Left ventricle myocardium inferior (tissue), 1 donor: ENCODE measurements at regions not wholly inside any gene's neighbourhood (a gene's known extent, or its start where the extent isn't known, plus 50 kb on each side); places are given as distances from the start of the nearest gene placed in this dataset.
"Not testable (repeated sequence)": the region's sequence is repeated elsewhere in the genome, so short reads cannot be mapped to it uniquely, and the experiment has no call there.

Experiments
- DNase-seq: peaks from one replicate; pipeline ENCODE4 v3.0.0-alpha.2; 2020
- H3K27ac ChIP-seq: fragments of 200-600 bp; replicated peaks from 2 replicates; pipeline ENCODE4 v1.8.0; 2021
- H3K27me3 ChIP-seq: fragments of 200-600 bp; 2 replicates; pipeline ENCODE4 v1.8.0; 2021; ENCODE audit warnings: low read depth
- H3K36me3 ChIP-seq: fragments of 200-600 bp; 2 replicates; pipeline ENCODE4 v1.8.0; 2021
- H3K4me1 ChIP-seq: fragments of 200-600 bp; 2 replicates; pipeline ENCODE4 v1.8.0; 2021
- H3K4me3 ChIP-seq: fragments of 200-600 bp; 2 replicates; pipeline ENCODE4 v1.8.0; 2021; ENCODE audit warnings: mild to moderate bottlenecking, moderate library complexity
- H3K9me3 ChIP-seq: fragments of 200-600 bp; replicated peaks from 2 replicates; pipeline ENCODE4 v1.8.0; 2021
- intact Hi-C: fragments of 100-400 bp; cut with micrococcal nuclease; formaldehyde crosslinking; loops from one replicate; pipeline ENCODE4 v1.11.0; 2022
- TF ChIP-seq, protein P1 (sequence below): fragments of 200-600 bp; IDR thresholded peaks from 2 replicates; pipeline ENCODE4 v1.8.0; 2021; ENCODE audit warnings: antibody characterized with exemption, mild to moderate bottlenecking, borderline replicate concordance
- donor health status: DM: no; HTN: yes; CAD: no; lungs with severe emphysema.

DNA sequence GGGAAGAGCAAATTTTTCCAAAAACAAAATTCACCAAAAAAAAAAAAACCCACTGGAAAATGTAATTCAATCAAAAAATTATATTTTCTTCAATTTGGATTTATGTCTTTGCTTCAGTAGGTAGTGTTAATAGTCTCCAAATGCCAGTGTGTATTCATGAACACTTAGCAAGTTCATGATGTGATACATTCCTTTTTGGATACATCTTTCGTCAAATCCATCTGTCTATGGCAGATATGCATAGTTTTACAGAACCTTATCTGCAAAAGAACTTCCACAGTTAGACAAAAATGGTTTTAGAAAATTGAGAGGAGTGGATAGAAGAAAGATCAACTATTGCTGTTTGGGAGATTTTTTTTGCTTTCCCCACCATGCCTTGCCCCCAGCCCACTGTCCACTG is 214.6 kb downstream of the DEPDC1B start:
- Histone ChIP-seq H3K9me3 (no peaks in the 10 kb centered on the region), H3K27ac (no peak overlapping the region), H3K27me3 (no peaks in the 10 kb centered on the region), H3K4me1 (no peaks in the 10 kb centered on the region), H3K4me3 (no peak overlapping the region), H3K36me3 (no peaks in the 10 kb centered on the region)
- no peak for DNase-seq
- intact Hi-C loops = no loop called here
- TF ChIP-seq, protein P1, sequence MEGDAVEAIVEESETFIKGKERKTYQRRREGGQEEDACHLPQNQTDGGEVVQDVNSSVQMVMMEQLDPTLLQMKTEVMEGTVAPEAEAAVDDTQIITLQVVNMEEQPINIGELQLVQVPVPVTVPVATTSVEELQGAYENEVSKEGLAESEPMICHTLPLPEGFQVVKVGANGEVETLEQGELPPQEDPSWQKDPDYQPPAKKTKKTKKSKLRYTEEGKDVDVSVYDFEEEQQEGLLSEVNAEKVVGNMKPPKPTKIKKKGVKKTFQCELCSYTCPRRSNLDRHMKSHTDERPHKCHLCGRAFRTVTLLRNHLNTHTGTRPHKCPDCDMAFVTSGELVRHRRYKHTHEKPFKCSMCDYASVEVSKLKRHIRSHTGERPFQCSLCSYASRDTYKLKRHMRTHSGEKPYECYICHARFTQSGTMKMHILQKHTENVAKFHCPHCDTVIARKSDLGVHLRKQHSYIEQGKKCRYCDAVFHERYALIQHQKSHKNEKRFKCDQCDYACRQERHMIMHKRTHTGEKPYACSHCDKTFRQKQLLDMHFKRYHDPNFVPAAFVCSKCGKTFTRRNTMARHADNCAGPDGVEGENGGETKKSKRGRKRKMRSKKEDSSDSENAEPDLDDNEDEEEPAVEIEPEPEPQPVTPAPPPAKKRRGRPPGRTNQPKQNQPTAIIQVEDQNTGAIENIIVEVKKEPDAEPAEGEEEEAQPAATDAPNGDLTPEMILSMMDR = no peak

DNA sequence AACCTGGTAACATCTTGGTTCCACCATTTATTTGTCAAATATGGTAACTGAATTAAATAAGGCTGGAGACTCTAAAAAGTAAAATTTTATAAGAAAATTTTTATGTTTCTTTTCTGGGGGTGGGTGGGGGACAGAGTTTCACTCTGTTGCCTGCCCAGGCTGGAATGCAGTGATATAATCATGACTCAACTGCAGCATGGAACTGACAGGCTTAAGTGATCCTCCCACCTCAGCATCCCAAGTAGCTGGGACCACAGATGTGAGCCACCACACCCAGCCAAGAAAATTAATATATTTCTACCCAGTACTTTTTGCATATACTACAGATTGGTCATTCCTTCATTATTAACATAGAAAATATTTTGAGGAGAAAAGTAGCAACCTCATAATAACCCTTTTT is 216.9 kb downstream of the DEPDC1B start:
- no peaks in the 10 kb centered on the region for H3K27me3 ChIP-seq
- no peaks in the 10 kb centered on the region for H3K4me1 ChIP-seq
- TF ChIP-seq, protein P1 = no peak
- no peaks in the 10 kb centered on the region for H3K9me3 ChIP-seq
- no peak for DNase-seq
- intact Hi-C loops = no loop called here
- H3K36me3 ChIP-seq = no peaks in the 10 kb centered on the region
- H3K4me3 ChIP-seq = no peak overlapping the region
- H3K27ac ChIP-seq = no peak overlapping the region

DNA sequence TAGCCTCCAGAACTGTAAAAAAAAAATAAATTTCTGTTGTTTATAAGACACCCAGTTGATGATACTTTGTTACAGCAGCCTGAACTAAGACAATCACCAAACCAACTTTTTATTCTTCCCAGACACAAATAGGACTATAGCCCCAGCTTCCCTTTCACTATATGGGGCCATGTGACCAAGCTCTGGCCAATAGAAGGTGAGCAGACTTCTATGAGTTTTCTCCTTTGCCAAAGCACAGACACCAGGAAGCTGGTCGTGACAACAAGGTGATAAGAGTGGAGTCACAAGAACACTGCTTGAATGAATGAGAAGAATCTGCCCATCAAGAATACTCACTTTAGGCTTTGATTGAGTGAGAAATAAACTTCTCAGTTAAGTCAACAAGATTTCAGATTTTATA is 217.7 kb downstream of the DEPDC1B start:
- H3K4me1 ChIP-seq = no peaks in the 10 kb centered on the region
- H3K27ac ChIP-seq = no peak overlapping the region
- no peak overlapping the region for H3K4me3 ChIP-seq
- intact Hi-C loops = no loop called here
- TF ChIP-seq, protein P1 = no peak
- no peaks in the 10 kb centered on the region for H3K27me3 ChIP-seq
- no peaks in the 10 kb centered on the region for H3K9me3 ChIP-seq
- DNase-seq = no peak
- H3K36me3 ChIP-seq = no peaks in the 10 kb centered on the region

DNA sequence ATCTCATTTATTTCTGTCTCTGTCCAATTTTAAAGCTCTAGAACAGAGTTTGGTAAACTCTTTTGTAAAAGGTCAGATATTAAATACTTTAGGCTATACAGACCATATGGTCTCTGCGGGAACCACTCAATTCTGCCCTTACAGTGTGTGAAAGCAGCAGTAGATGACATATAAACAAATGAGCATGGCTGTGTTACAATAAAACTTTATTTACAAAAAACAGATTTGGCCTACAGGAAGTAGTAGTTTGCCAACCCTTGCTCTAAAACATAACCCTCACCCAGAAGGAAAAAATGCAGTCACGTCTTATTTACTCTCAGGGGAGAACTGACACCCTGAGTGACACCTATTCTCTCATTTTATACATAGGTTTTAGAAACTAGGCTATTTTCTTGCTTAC is 220.4 kb downstream of the DEPDC1B start:
- intact Hi-C loops = no loop called here
- H3K27ac ChIP-seq = no peak overlapping the region
- DNase-seq = no peak
- H3K36me3 ChIP-seq = no peaks in the 10 kb centered on the region
- H3K4me3 ChIP-seq = no peak overlapping the region
- H3K9me3 ChIP-seq = no peaks in the 10 kb centered on the region
- TF ChIP-seq, protein P1 = no peak
- no peaks in the 10 kb centered on the region for H3K27me3 ChIP-seq
- H3K4me1 ChIP-seq = no peaks in the 10 kb centered on the region

DNA sequence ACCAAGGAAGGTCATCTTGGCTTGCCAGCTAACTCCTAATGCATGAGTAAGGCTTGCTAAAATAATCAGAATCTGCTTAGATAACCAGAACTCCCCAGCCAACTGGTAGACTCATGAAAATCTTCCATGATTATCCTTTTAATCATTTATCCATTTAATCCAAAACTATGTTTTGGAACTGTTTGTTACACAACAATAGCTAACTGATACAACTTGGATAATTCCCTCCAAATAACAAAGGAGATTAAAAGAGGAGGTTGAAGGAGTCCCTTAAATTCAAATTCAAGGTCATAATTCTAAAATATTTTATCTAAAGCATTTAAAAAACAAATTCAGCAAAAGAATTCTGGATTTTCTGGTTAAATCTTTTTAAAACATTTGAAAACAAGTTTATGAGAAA is 222.1 kb downstream of the DEPDC1B start:
- DNase-seq = no peak
- TF ChIP-seq, protein P1 = no peak
- no peaks in the 10 kb centered on the region for H3K36me3 ChIP-seq
- no peak overlapping the region for H3K27ac ChIP-seq
- H3K4me1 ChIP-seq = no peaks in the 10 kb centered on the region
- H3K27me3 ChIP-seq = no peaks in the 10 kb centered on the region
- H3K9me3 ChIP-seq = no peaks in the 10 kb centered on the region
- no peak overlapping the region for H3K4me3 ChIP-seq
- intact Hi-C loops = no loop called here

DNA sequence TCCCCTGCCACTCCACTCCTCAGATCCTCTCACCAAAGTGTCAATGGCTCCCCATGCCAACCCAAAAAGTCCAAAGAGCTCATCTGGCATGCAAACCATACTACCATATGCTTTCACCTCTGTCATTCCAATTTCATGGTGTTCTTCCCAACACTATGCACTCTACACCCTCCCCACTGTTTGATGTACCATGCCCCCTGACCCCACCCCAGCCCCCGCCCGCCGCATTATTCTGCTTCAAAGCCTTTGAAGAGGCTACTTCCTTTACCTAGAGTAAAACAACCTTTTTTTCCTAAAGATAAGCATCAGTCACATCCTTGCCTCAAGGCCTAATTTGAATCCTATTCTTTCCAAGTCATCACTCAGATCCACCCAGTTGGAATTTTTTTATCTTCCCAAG is 226.3 kb downstream of the DEPDC1B start:
- H3K4me1 ChIP-seq = no peaks in the 10 kb centered on the region
- TF ChIP-seq, protein P1 = no peak
- no peak overlapping the region for H3K4me3 ChIP-seq
- intact Hi-C loops = no loop called here
- H3K27me3 ChIP-seq = no peaks in the 10 kb centered on the region
- DNase-seq = no peak
- H3K27ac ChIP-seq = no peak overlapping the region
- no peaks in the 10 kb centered on the region for H3K36me3 ChIP-seq
- peaks cover 18% of the 10 kb centered on the region for H3K9me3 ChIP-seq

DNA sequence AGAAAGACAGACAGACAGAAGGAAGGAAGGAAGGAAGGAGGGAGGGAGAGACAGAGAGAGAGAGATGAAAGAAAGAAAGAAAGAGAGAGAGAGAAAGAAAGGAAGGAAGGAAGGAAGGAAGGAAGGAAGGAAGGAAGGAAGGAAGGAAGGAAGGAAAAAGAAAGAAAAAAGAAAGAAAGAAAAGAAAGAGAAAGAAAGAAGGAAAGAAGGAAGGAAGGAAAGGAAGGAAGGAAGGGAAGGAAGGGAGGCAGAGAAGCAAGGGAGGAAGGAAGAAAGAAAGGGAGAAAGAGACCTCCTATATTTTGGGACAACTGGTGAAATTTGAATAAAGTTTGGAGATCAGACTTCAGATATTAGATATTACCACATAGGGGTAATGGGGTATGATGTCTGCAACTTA is 226.9 kb downstream of the DEPDC1B start:
- intact Hi-C loops, H3K4me3 ChIP-seq, H3K36me3 ChIP-seq, H3K4me1 ChIP-seq, H3K27ac ChIP-seq, H3K27me3 ChIP-seq, DNase-seq: not testable (repeated sequence)
- H3K9me3 ChIP-seq = peaks cover 18% of the 10 kb centered on the region
